PC-9 (cell line): ENCODE measurements at regions not wholly inside any gene's neighbourhood (a gene's known extent, or its start where the extent isn't known, plus 50 kb on each side); places are given as distances from the start of the nearest gene placed in this dataset.
A peak's percentile ranks its signal among the peaks of the same experiment; 100 is the strongest.

Experiments used
- BruUV-seq: library from RNA; stranded (reverse); fragments of 400-500 nt; replicated peaks from 2 replicates; lab custom pipeline; 2021; lab: Mats Ljungman, UMichigan
- CTCF ChIA-PET: fragments of 300-600 bp; sonication (Branson Sonifier 250); formaldehyde crosslinking; loops from one replicate; lab custom pipeline; 2022; ENCODE audit warnings: antibody characterized with exemption; lab: Charles Lee
- POLR2A ChIA-PET: fragments of 300-600 bp; sonication (Branson Sonifier 250); formaldehyde crosslinking; loops from one replicate; lab custom pipeline; 2022; ENCODE audit warnings: antibody characterized with exemption; ENCODE audit not compliant: unreplicated experiment; lab: Charles Lee
- DNase-seq, 2 experiments: peaks; one replicate each; pipeline versions ENCODE4 v3.0.0 to v3.0.0-alpha.2; 2015 to 2022; ENCODE audit warnings: mixed read lengths in 1 of 2
- H2AFZ ChIP-seq: fragments of 200-600 bp; sonication (generic); 2 replicates; pipeline ENCODE4 v1.8.1; 2017; ENCODE audit warnings: antibody characterized with exemption
- H3F3A ChIP-seq: fragments of 200-600 bp; sonication (generic); 2 replicates; pipeline ENCODE4 v1.8.1; 2017; ENCODE audit warnings: antibody characterized with exemption, mild to moderate bottlenecking, low read depth; ENCODE audit not compliant: insufficient read depth
- H3K27ac ChIP-seq: fragments of 200-600 bp; sonication (generic); 2 replicates; pipeline ENCODE4 v1.6.1; 2016; ENCODE audit warnings: mixed run types
- H3K27me3 ChIP-seq: fragments of 200-600 bp; sonication (generic); 2 replicates; pipeline ENCODE4 v1.6.1; 2016; ENCODE audit warnings: low read depth, mixed run types; ENCODE audit not compliant: insufficient read depth
- H3K36me3 ChIP-seq: fragments of 200-600 bp; sonication (generic); 2 replicates; pipeline ENCODE4 v1.6.1; 2016; ENCODE audit warnings: low read depth, mixed run types
- H3K4me1 ChIP-seq: fragments of 200-600 bp; sonication (generic); replicated peaks from 2 replicates; pipeline ENCODE4 v1.6.1; 2016; ENCODE audit warnings: mixed run types; ENCODE audit not compliant: insufficient read depth
- H3K4me2 ChIP-seq: fragments of 200-600 bp; sonication (generic); 2 replicates; pipeline ENCODE4 v1.6.1; 2017; ENCODE audit warnings: mixed run types
- H3K4me3 ChIP-seq: fragments of 200-600 bp; sonication (generic); 2 replicates; pipeline ENCODE4 v1.6.1; 2016; ENCODE audit warnings: mixed run types
- H3K79me2 ChIP-seq: fragments of 200-600 bp; sonication (generic); 2 replicates; pipeline ENCODE4 v1.6.1; 2017; ENCODE audit warnings: low read depth, mixed run types
- H3K9me2 ChIP-seq: fragments of 200-600 bp; sonication (generic); 2 replicates; pipeline ENCODE4 v1.8.1; 2017; ENCODE audit warnings: mild to moderate bottlenecking; ENCODE audit not compliant: insufficient read depth
- H3K9me3 ChIP-seq: fragments of 200-600 bp; sonication (generic); 2 replicates; pipeline ENCODE4 v1.8.1; 2016; ENCODE audit warnings: low read depth; ENCODE audit not compliant: insufficient read depth
- H4K20me1 ChIP-seq: fragments of 200-600 bp; sonication (generic); 2 replicates; pipeline ENCODE4 v1.8.1; 2017; ENCODE audit not compliant: insufficient read depth
- EZH2 ChIP-seq: fragments of 200-600 bp; sonication (generic); IDR thresholded peaks from 2 replicates; pipeline ENCODE4 v1.8.0; 2017; ENCODE audit warnings: antibody characterized with exemption, low read depth
- intact Hi-C: fragments of 100-400 bp; cut with micrococcal nuclease; formaldehyde crosslinking; loops from one replicate; pipeline ENCODE4 v1.10.0; 2022; ENCODE audit not compliant: unreplicated experiment
- TF ChIP-seq, protein P1 (sequence below): fragments of 200-600 bp; sonication (generic); conservative IDR thresholded peaks from 2 replicates; pipeline ENCODE4 v1.6.1; 2017; ENCODE audit warnings: mixed run types, antibody characterized with exemption, mild to moderate bottlenecking, moderate library complexity

DNA sequence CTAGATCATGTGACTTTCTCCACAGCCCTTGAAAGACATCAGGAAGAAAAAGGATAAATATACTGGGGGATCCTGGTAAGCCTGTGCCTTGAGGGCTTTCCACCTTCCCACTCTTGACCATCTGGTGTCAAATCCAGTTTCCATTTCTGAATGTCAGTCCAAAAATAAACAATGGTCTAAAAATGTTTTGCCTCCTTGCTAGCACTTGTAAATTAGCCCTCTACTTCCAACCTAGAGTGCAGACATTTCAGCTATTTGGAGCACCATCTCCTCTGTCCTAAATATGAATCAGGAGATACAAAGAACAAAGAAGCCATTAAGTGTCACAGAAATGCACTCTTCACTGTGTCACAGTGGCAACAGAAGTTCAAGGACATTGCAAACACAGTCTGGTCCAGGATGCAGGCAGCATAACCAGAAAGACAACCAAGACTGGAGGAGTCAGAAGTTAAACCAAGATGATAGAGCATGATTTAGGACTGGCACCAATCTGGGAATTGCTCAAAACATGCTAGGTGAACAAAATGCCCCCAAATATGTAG lies 88.1 kb downstream of the CCDC34 start:
- intact Hi-C loops, result no loop called here

GRCh38 chr11:27266125-27266524 lies 96.9 kb downstream of the CCDC34 start:
- Histone ChIP-seq H3K27me3 (no peaks in the 10 kb centered on the region), H3F3A (no peaks in the 10 kb centered on the region), H2AFZ (no peak overlapping the region), H3K36me3 (no peaks in the 10 kb centered on the region), H3K79me2 (no peaks in the 10 kb centered on the region), H3K4me3 (no peak overlapping the region), H3K4me1 (no peaks in the 10 kb centered on the region), H3K27ac (no peak overlapping the region), H3K4me2 (no peak overlapping the region), H4K20me1 (no peaks in the 10 kb centered on the region), H3K9me3 (no peaks in the 10 kb centered on the region), H3K9me2 (no peaks in the 10 kb centered on the region; the same call in 1 of the 2 replicates)
- ChIA-PET POLR2A (no interaction called here), CTCF (no interaction called here)
- intact Hi-C loops, result no loop called here
- no TSS peak for BruUV-seq
- DNase-seq, result no peak
- TF ChIP-seq EZH2, result no peak
- TF ChIP-seq, protein P1, sequence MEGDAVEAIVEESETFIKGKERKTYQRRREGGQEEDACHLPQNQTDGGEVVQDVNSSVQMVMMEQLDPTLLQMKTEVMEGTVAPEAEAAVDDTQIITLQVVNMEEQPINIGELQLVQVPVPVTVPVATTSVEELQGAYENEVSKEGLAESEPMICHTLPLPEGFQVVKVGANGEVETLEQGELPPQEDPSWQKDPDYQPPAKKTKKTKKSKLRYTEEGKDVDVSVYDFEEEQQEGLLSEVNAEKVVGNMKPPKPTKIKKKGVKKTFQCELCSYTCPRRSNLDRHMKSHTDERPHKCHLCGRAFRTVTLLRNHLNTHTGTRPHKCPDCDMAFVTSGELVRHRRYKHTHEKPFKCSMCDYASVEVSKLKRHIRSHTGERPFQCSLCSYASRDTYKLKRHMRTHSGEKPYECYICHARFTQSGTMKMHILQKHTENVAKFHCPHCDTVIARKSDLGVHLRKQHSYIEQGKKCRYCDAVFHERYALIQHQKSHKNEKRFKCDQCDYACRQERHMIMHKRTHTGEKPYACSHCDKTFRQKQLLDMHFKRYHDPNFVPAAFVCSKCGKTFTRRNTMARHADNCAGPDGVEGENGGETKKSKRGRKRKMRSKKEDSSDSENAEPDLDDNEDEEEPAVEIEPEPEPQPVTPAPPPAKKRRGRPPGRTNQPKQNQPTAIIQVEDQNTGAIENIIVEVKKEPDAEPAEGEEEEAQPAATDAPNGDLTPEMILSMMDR, result no peak

More for the DNA sequence above, 88.1 kb downstream of the CCDC34 start:
- no peaks in the 10 kb centered on the region for H3K79me2 ChIP-seq
- H3K9me2 ChIP-seq, result no peaks in the 10 kb centered on the region; the same call in 1 of the 2 replicates
- ChIA-PET POLR2A (no interaction called here), CTCF (interaction anchor here (0.6 kb wide), 1 partner anchor 21 kb away, joined by 3 read pairs; no protein-coding TSS in a partner anchor)
- H3K4me3 ChIP-seq, result no peak overlapping the region
- no peaks in the 10 kb centered on the region for H3K9me3 ChIP-seq
- BruUV-seq, result no TSS peak
- H4K20me1 ChIP-seq, result no peaks in the 10 kb centered on the region
- H3K27me3 ChIP-seq, result peaks cover 9% of the 10 kb centered on the region; the same call in 1 of the 2 replicates
- no peak for DNase-seq
- H3K4me2 ChIP-seq, result no peak overlapping the region
- H3F3A ChIP-seq, result no peaks in the 10 kb centered on the region
- TF ChIP-seq, protein P1, result no peak
- no peak for TF ChIP-seq EZH2
- no peaks in the 10 kb centered on the region for H3K4me1 ChIP-seq
- no peaks in the 10 kb centered on the region for H3K36me3 ChIP-seq
- no peak overlapping the region for H3K27ac ChIP-seq
- H2AFZ ChIP-seq, result no peak overlapping the region

- Histone ChIP-seq H3K27ac (no peak overlapping the region), H3K4me2 (no peak overlapping the region), H3K36me3 (no peaks in the 10 kb centered on the region), H3K79me2 (no peaks in the 10 kb centered on the region), H3K4me3 (no peak overlapping the region), H3K4me1 (no peaks in the 10 kb centered on the region), H3K9me3 (no peaks in the 10 kb centered on the region), H2AFZ (0 out of 2 replicates have a peak overlapping the region, but pooled peaks have one; percentile 8), H3K9me2 (no peaks in the 10 kb centered on the region; the same call in 1 of the 2 replicates), H4K20me1 (no peaks in the 10 kb centered on the region), H3K27me3 (no peaks in the 10 kb centered on the region), H3F3A (no peaks in the 10 kb centered on the region)
- ChIA-PET POLR2A (no interaction called here), CTCF (no interaction called here)
- TF ChIP-seq, protein P1, result no peak
- TF ChIP-seq EZH2, result no peak
- BruUV-seq, result no TSS peak
- intact Hi-C loops, result no loop called here
- no peak for DNase-seq
These were observed 99.0 kb downstream of the CCDC34 start for GRCh38 chr11:27263986-27264385.
